HG03469 (cell line): ENCODE measurements at regions not wholly inside any gene's neighbourhood (a gene's known extent, or its start where the extent isn't known, plus 50 kb on each side); places are given as distances from the start of the nearest gene placed in this dataset.

Experiments used
- ATAC-seq: cut with Tn5 transposase; IDR thresholded peaks from one replicate; pipeline ENCODE4 v1.9.1; 2021; ENCODE audit warnings: mild to moderate bottlenecking, moderate library complexity, moderate number of reproducible peaks; ENCODE audit not compliant: unreplicated experiment

GRCh38 chr14:31993521-31993951 is 83.6 kb upstream of the ARHGAP5 start:
- no peak for ATAC-seq

GRCh38 chr14:31994391-31995033 is 82.6 kb upstream of the ARHGAP5 start:
- no peak for ATAC-seq

- ATAC-seq: no peak
Observed at GRCh38 chr14:32003585-32003984, 73.5 kb upstream of the ARHGAP5 start.

GRCh38 chr14:32004300-32004699 is 72.8 kb upstream of the ARHGAP5 start:
- no peak for ATAC-seq

- no peak for ATAC-seq
Observed at GRCh38 chr14:32005628-32006027, 71.5 kb upstream of the ARHGAP5 start.

- no peak for ATAC-seq
Observed at GRCh38 chr14:32006263-32007110, 70.6 kb upstream of the ARHGAP5 start.

- ATAC-seq: no peak
Observed at GRCh38 chr14:32007755-32008362, 69.2 kb upstream of the ARHGAP5 start.

- no peak for ATAC-seq
Observed at GRCh38 chr14:32008602-32009193, 68.4 kb upstream of the ARHGAP5 start.

GRCh38 chr14:32009221-32009975 is 67.7 kb upstream of the ARHGAP5 start:
- ATAC-seq: no peak

- no peak for ATAC-seq
Observed at GRCh38 chr14:32009976-32010581, 67.0 kb upstream of the ARHGAP5 start.

GRCh38 chr14:32010604-32011125 is 66.4 kb upstream of the ARHGAP5 start:
- ATAC-seq: no peak

- no peak for ATAC-seq
Observed at GRCh38 chr14:32011225-32011624, 65.9 kb upstream of the ARHGAP5 start.

- no peak for ATAC-seq
Observed at GRCh38 chr14:32012062-32012461, 65.0 kb upstream of the ARHGAP5 start.

GRCh38 chr14:32012571-32012970 is 64.5 kb upstream of the ARHGAP5 start:
- no peak for ATAC-seq

- ATAC-seq: no peak
Observed at GRCh38 chr14:32013083-32013482, 64.0 kb upstream of the ARHGAP5 start.

GRCh38 chr14:32014057-32014456 is 63.0 kb upstream of the ARHGAP5 start:
- no peak for ATAC-seq

- no peak for ATAC-seq
Observed at GRCh38 chr14:32014498-32014897, 62.6 kb upstream of the ARHGAP5 start.

- no peak for ATAC-seq
Observed at GRCh38 chr14:32015166-32015565, 61.9 kb upstream of the ARHGAP5 start.

GRCh38 chr14:32017587-32017986 is 59.5 kb upstream of the ARHGAP5 start:
- no peak for ATAC-seq
